C4-2B (cell line): ENCODE measurements at regions not wholly inside any gene's neighbourhood (a gene's known extent, or its start where the extent isn't known, plus 50 kb on each side); places are given as distances from the start of the nearest gene placed in this dataset.
"Not testable (repeated sequence)": the region's sequence is repeated elsewhere in the genome, so short reads cannot be mapped to it uniquely, and the experiment has no call there.

Source experiments
- H3K27ac ChIP-seq: fragments of 450-650 bp; 2 replicates; pipeline ENCODE4 v1.5.1; 2017
- CTCF ChIP-seq: fragments of 450-650 bp; conservative IDR thresholded peaks from 2 replicates; pipeline ENCODE4 v1.5.1; 2017; ENCODE audit warnings: mild to moderate bottlenecking
- ZFX ChIP-seq: fragments of 450-650 bp; IDR thresholded peaks from 2 replicates; pipeline ENCODE4 v1.6.1; 2017

GRCh38 chr10:21041763-21042458 is 144.8 kb upstream of the NEBL start:
- no peak for TF ChIP-seq ZFX
- no peak for TF ChIP-seq CTCF
- H3K27ac ChIP-seq = no peak overlapping the region

GRCh38 chr10:21039721-21040120 is 142.6 kb upstream of the NEBL start:
- H3K27ac ChIP-seq = no peak overlapping the region
- TF ChIP-seq ZFX (no peak), CTCF (no peak)

GRCh38 chr10:21036757-21037156 is 139.6 kb upstream of the NEBL start:
- H3K27ac ChIP-seq = no peak overlapping the region
- TF ChIP-seq CTCF (no peak), ZFX (no peak)

- H3K27ac ChIP-seq = not testable (repeated sequence)
Observed at GRCh38 chr10:21034770-21035169, 137.7 kb upstream of the NEBL start.

GRCh38 chr10:21034241-21034640 is 137.1 kb upstream of the NEBL start:
- H3K27ac ChIP-seq = no peak overlapping the region
- TF ChIP-seq ZFX (no peak), CTCF (no peak)

GRCh38 chr10:21032587-21033319 is 135.6 kb upstream of the NEBL start:
- no peak overlapping the region for H3K27ac ChIP-seq
- TF ChIP-seq ZFX (no peak), CTCF (no peak)

GRCh38 chr10:21031232-21031795 is 134.2 kb upstream of the NEBL start:
- TF ChIP-seq CTCF (no peak), ZFX (no peak)
- no peak overlapping the region for H3K27ac ChIP-seq
